K562 (cell line): ENCODE measurements at regions not wholly inside any gene's neighbourhood (a gene's known extent, or its start where the extent isn't known, plus 50 kb on each side); places are given as distances from the start of the nearest gene placed in this dataset.

Experiments
- ATAC-seq: fragments of 200-7000 bp; cut with Tn5 transposase; 3 replicates; pipeline ENCODE4 v1.9.1; 2020; ENCODE audit warnings: moderate library complexity
- BruUV-seq: library from RNA; stranded (reverse); fragments of 400-500 nt; replicated peaks from 2 replicates; lab custom pipeline; 2021; lab: Mats Ljungman, UMichigan
- CTCF ChIA-PET: fragments of 300-600 bp; formaldehyde crosslinking; extraction: SDS; loops from one replicate; lab custom pipeline; 2021; ENCODE audit warnings: low intra/inter-chr PET ratio; lab: Yijun Ruan, JAX
- POLR2A ChIA-PET: fragments of 300-600, 350-650 bp; sonication (Branson Sonifier 250); formaldehyde crosslinking; extraction: SDS; loops from one replicate; lab custom pipeline; 2021; ENCODE audit warnings: antibody characterized with exemption, inconsistent platforms; lab: Yijun Ruan, JAX
- DNase-seq, 4 experiments: peaks; one replicate each; pipeline versions ENCODE4 v3.0.0 to v3.0.0-alpha.2; 2011 to 2018; ENCODE audit warnings: low spot score in 3 of 4, mixed read lengths in 3 of 4; ENCODE audit errors: extremely low read depth in 1 of 4
- FAIRE-seq: peaks from 2 replicates; lab custom pipeline; 2011; peaks lifted over from hg19 to GRCh38; lab: Jason Lieb, UNC
- H2AFZ ChIP-seq: 2 replicates; pipeline ENCODE4 v1.6.0; 2011; ENCODE audit warnings: low read depth, low read length, control low read depth, inconsistent platforms
- H3K27ac ChIP-seq: fragments of 200-600 bp; 3 replicates; pipeline ENCODE4 v1.8.0; 2011; ENCODE audit warnings: low read depth, mild to moderate bottlenecking, control low read depth, inconsistent platforms, low read length, moderate library complexity, mixed read lengths; ENCODE audit errors: extremely low read depth
- H3K27me3 ChIP-seq, 2 experiments: fragments of 300-600 bp in 1 of 2; 2 replicates in 1 of 2; 3 replicates in 1 of 2; pipeline versions ENCODE4 v1.6.0 to v1.8.0; 2011; ENCODE audit warnings: inconsistent platforms in 2 of 2, low read length in 2 of 2, mild to moderate bottlenecking in 1 of 2, mixed read lengths in 1 of 2, moderate library complexity in 1 of 2; ENCODE audit not compliant: control insufficient read depth in 2 of 2, insufficient read depth in 2 of 2
- H3K36me3 ChIP-seq: fragments of 300-600 bp; 3 replicates; pipeline ENCODE4 v1.8.0; 2011; ENCODE audit warnings: mild to moderate bottlenecking, low read length, inconsistent platforms; ENCODE audit not compliant: control insufficient read depth, insufficient read depth
- H3K4me1 ChIP-seq, 2 experiments: fragments of 200-600 bp in 1 of 2; replicated peaks in 1 of 2; 2 replicates in 1 of 2; 3 replicates in 1 of 2; pipeline versions ENCODE4 v1.5.1 to v1.8.0; 2011; ENCODE audit warnings: inconsistent platforms in 2 of 2, low read length in 2 of 2, mild to moderate bottlenecking in 1 of 2, mixed read lengths in 1 of 2, moderate library complexity in 1 of 2; ENCODE audit not compliant: control insufficient read depth in 2 of 2, insufficient read depth in 2 of 2
- H3K4me2 ChIP-seq: 2 replicates; pipeline ENCODE4 v1.6.1; 2011; ENCODE audit warnings: low read length, control low read depth, inconsistent platforms, mixed read lengths; ENCODE audit not compliant: insufficient read depth
- H3K4me3 ChIP-seq: fragments of 200-600 bp; sonication (generic), shearing (Covaris generic); 2 replicates; pipeline ENCODE4 v1.5.1; 2016; ENCODE audit warnings: control low read depth, inconsistent platforms
- H3K79me2 ChIP-seq: fragments of 200-600 bp; 3 replicates; pipeline ENCODE4 v1.8.0; 2011; ENCODE audit warnings: low read length, inconsistent platforms; ENCODE audit not compliant: control insufficient read depth, insufficient read depth
- H3K9ac ChIP-seq, 2 experiments: 2 replicates each; pipeline versions ENCODE4 v1.6.0 to v1.6.1; 2011; ENCODE audit warnings: low read depth in 2 of 2, low read length in 2 of 2, control low read depth in 1 of 2, inconsistent platforms in 1 of 2, mild to moderate bottlenecking in 1 of 2, mixed read lengths in 1 of 2; ENCODE audit not compliant: insufficient read depth in 1 of 2
- H3K9me1 ChIP-seq: one replicate; pipeline ENCODE4 v1.6.0; 2011; ENCODE audit warnings: inconsistent platforms, mild to moderate bottlenecking, low read length, moderate library complexity; ENCODE audit not compliant: control insufficient read depth, insufficient read depth
- H3K9me3 ChIP-seq: replicated peaks from 2 replicates; pipeline ENCODE4 v1.5.1; 2011; ENCODE audit warnings: low read depth, low read length, inconsistent platforms; ENCODE audit not compliant: control insufficient read depth, insufficient read depth
- H4K20me1 ChIP-seq: replicated peaks from 2 replicates; pipeline ENCODE4 v1.6.1; 2011; ENCODE audit warnings: low read length, inconsistent platforms, mixed read lengths; ENCODE audit not compliant: control insufficient read depth, insufficient read depth
- BCL6 ChIP-seq: fragments of 250-450 bp; sonication (Bioruptor Pico); IDR thresholded peaks from 2 replicates; pipeline ENCODE4 v1.4.0; 2020
- LARP7 ChIP-seq: fragments of 450-650 bp; IDR thresholded peaks from 2 replicates; pipeline ENCODE4 v1.6.1; 2016
- MTF1 ChIP-seq: fragments of 250-450 bp; sonication (Bioruptor Pico); IDR thresholded peaks from 2 replicates; pipeline ENCODE4 v1.9.0; 2021; ENCODE audit warnings: moderate library complexity, mild to moderate bottlenecking, inconsistent platforms, borderline replicate concordance
- MYBL2 ChIP-seq, 2 experiments: fragments of 450-650 bp in 1 of 2; sonication (generic) in 1 of 2; formaldehyde crosslinking in 1 of 2; IDR thresholded peaks; 2 replicates each; pipeline versions ENCODE4 v1.6.1 to v1.8.1; 2017 to 2022; ENCODE audit warnings: borderline replicate concordance in 1 of 2, inconsistent platforms in 1 of 2, low read depth in 1 of 2, mild to moderate bottlenecking in 1 of 2, missing genetic modification reagents in 1 of 2, moderate library complexity in 1 of 2
- PHF21A ChIP-seq: fragments of 450-650 bp; IDR thresholded peaks from 2 replicates; pipeline ENCODE4 v1.6.1; 2017; ENCODE audit warnings: low read depth, borderline replicate concordance
- POU5F1 ChIP-seq: fragments of 150-350 bp; IDR thresholded peaks from 2 replicates; pipeline ENCODE4 v1.6.1; 2014; ENCODE audit warnings: borderline replicate concordance, low read length, low read depth, mild to moderate bottlenecking; ENCODE audit not compliant: partially characterized antibody
- STAT6 ChIP-seq: sonication (generic); formaldehyde crosslinking; IDR thresholded peaks from 2 replicates; pipeline ENCODE4 v1.8.1; 2023; ENCODE audit warnings: mild to moderate bottlenecking, missing genetic modification reagents
- TEAD2 ChIP-seq: fragments of 450-650 bp; IDR thresholded peaks from 2 replicates; pipeline ENCODE4 v1.6.1; 2016; ENCODE audit warnings: missing genetic modification characterization, control low read depth, missing compliant biosample characterization
- U2AF2 ChIP-seq: fragments of 200-400 bp; formaldehyde crosslinking; optimal IDR thresholded peaks from 2 replicates; pipeline ENCODE3; 2017; ENCODE audit warnings: low read depth, mild to moderate bottlenecking, low read length
- ZFP1 ChIP-seq: fragments of 450-650 bp; formaldehyde crosslinking; IDR thresholded peaks from 2 replicates; pipeline ENCODE4 v1.4.0; 2020; ENCODE audit warnings: mild to moderate bottlenecking, mixed read lengths
- ZNF699 ChIP-seq: fragments of 250-450 bp; sonication (Bioruptor Pico); IDR thresholded peaks from 2 replicates; pipeline ENCODE4 v1.8.0; 2021; ENCODE audit warnings: mild to moderate bottlenecking, moderate library complexity; ENCODE audit not compliant: insufficient replicate concordance
- ZNF785 ChIP-seq: fragments of 250-450 bp; sonication (Bioruptor Pico); IDR thresholded peaks from 2 replicates; pipeline ENCODE4 v1.4.0; 2020; ENCODE audit warnings: mild to moderate bottlenecking
- WGBS: fragments of 100-300 bp; shearing (Covaris generic); methylation state at CpG from one replicate; pipeline ENCODE4 v1.1.6; 2016; ENCODE audit warnings: low coverage, mixed read lengths; ENCODE audit not compliant: insufficient coverage; ENCODE audit errors: missing lambda C conversion rate; 5-methylcytosine and 5-hydroxymethylcytosine counted together
- in situ Hi-C: fragments of 300-500 bp; cut with MboI; formaldehyde crosslinking; loops from 4 replicates; pipeline ENCODE4 v1.15.0; 2018; ENCODE audit warnings: inconsistent platforms, mixed read lengths
- intact Hi-C: fragments of 100-400 bp; cut with micrococcal nuclease; formaldehyde crosslinking; loops from 2 replicates; pipeline ENCODE4 v1.14.2; 2022
- TF ChIP-seq, protein P1 (sequence below), 3 experiments: IDR thresholded peaks in 2 of 3; conservative IDR thresholded peaks in 1 of 3; 2 replicates each; pipeline ENCODE4 v1.5.1; 2011 to 2012; ENCODE audit warnings: low read length in 3 of 3, mild to moderate bottlenecking in 3 of 3, control low read depth in 2 of 3, improper control_type of control experiment in 1 of 3, inconsistent platforms in 1 of 3, low read depth in 1 of 3, mixed read lengths in 1 of 3, moderate library complexity in 1 of 3; ENCODE audit not compliant: insufficient read depth in 2 of 3
- TF ChIP-seq, protein P2 (sequence below): fragments of 450-650 bp; IDR thresholded peaks from 2 replicates; pipeline ENCODE4 v1.6.1; 2017; ENCODE audit warnings: antibody characterized with exemption, mild to moderate bottlenecking

GRCh38 chr5:8522646-8523045, 653.7 kb downstream of the MTRR start:
- H3K4me2 ChIP-seq, result no peak overlapping the region
- ATAC-seq (no peak), FAIRE-seq (no peak), DNase-seq (no peak)
- intact Hi-C loops (no loop called here), in situ Hi-C loops (no loop called here)
- H4K20me1 ChIP-seq, result no peaks in the 10 kb centered on the region
- no peak overlapping the region for H2AFZ ChIP-seq
- H3K79me2 ChIP-seq, result no peaks in the 10 kb centered on the region
- no peak overlapping the region for H3K9ac ChIP-seq
- H3K36me3 ChIP-seq, result no peaks in the 10 kb centered on the region
- BruUV-seq, result no TSS peak
- ChIA-PET CTCF (no interaction called here), POLR2A (interaction anchor here (1.3 kb wide), 1 partner anchor 429 kb away, joined by 3 read pairs; no protein-coding TSS in a partner anchor)
- H3K9me3 ChIP-seq, result no peaks in the 10 kb centered on the region
- H3K9me1 ChIP-seq, result no peaks in the 10 kb centered on the region
- 0% methylated on average over 3 of the region's 3 CpGs for WGBS
- TF ChIP-seq TEAD2 (tag), result no peak
- no peak for TF ChIP-seq STAT6 (CRISPR knock-in tag)
- TF ChIP-seq, protein P1, sequence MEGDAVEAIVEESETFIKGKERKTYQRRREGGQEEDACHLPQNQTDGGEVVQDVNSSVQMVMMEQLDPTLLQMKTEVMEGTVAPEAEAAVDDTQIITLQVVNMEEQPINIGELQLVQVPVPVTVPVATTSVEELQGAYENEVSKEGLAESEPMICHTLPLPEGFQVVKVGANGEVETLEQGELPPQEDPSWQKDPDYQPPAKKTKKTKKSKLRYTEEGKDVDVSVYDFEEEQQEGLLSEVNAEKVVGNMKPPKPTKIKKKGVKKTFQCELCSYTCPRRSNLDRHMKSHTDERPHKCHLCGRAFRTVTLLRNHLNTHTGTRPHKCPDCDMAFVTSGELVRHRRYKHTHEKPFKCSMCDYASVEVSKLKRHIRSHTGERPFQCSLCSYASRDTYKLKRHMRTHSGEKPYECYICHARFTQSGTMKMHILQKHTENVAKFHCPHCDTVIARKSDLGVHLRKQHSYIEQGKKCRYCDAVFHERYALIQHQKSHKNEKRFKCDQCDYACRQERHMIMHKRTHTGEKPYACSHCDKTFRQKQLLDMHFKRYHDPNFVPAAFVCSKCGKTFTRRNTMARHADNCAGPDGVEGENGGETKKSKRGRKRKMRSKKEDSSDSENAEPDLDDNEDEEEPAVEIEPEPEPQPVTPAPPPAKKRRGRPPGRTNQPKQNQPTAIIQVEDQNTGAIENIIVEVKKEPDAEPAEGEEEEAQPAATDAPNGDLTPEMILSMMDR (IDR thresholded peaks at IDR 0.05 in 2 of 3, conservative IDR thresholded peaks at IDR 0.05 in 1 of 3; ENCODE audit: insufficient read depth in 2 of 3, low read depth in 1 of 3, low read length in 3 of 3), result no peak
- no peak for TF ChIP-seq MYBL2 (IDR thresholded peaks at IDR 0.05; ENCODE audit: low read depth)
- TF ChIP-seq MYBL2 (CRISPR knock-in tag; IDR thresholded peaks at IDR 0.05; ENCODE audit: borderline replicate concordance), result no peak
- TF ChIP-seq PHF21A, result no peak
- TF ChIP-seq, protein P2, sequence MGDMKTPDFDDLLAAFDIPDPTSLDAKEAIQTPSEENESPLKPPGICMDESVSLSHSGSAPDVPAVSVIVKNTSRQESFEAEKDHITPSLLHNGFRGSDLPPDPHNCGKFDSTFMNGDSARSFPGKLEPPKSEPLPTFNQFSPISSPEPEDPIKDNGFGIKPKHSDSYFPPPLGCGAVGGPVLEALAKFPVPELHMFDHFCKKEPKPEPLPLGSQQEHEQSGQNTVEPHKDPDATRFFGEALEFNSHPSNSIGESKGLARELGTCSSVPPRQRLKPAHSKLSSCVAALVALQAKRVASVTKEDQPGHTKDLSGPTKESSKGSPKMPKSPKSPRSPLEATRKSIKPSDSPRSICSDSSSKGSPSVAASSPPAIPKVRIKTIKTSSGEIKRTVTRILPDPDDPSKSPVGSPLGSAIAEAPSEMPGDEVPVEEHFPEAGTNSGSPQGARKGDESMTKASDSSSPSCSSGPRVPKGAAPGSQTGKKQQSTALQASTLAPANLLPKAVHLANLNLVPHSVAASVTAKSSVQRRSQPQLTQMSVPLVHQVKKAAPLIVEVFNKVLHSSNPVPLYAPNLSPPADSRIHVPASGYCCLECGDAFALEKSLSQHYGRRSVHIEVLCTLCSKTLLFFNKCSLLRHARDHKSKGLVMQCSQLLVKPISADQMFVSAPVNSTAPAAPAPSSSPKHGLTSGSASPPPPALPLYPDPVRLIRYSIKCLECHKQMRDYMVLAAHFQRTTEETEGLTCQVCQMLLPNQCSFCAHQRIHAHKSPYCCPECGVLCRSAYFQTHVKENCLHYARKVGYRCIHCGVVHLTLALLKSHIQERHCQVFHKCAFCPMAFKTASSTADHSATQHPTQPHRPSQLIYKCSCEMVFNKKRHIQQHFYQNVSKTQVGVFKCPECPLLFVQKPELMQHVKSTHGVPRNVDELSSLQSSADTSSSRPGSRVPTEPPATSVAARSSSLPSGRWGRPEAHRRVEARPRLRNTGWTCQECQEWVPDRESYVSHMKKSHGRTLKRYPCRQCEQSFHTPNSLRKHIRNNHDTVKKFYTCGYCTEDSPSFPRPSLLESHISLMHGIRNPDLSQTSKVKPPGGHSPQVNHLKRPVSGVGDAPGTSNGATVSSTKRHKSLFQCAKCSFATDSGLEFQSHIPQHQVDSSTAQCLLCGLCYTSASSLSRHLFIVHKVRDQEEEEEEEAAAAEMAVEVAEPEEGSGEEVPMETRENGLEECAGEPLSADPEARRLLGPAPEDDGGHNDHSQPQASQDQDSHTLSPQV, result no peak
- TF ChIP-seq ZFP1 (CRISPR knock-in tag), result no peak
- TF ChIP-seq BCL6 (CRISPR knock-in tag), result no peak
- no peak for TF ChIP-seq U2AF2
- TF ChIP-seq ZNF699 (CRISPR knock-in tag), result no peak
- no peak for TF ChIP-seq MTF1 (CRISPR knock-in tag)
- TF ChIP-seq LARP7, result no peak
- no peak for TF ChIP-seq POU5F1
- TF ChIP-seq ZNF785 (CRISPR knock-in tag), result no peak
- no peak overlapping the region for H3K4me3 ChIP-seq
- H3K27ac ChIP-seq, result no peak overlapping the region
- no peaks in the 10 kb centered on the region for H3K27me3 ChIP-seq
- no peaks in the 10 kb centered on the region for H3K4me1 ChIP-seq
